HG02870 (cell line): ENCODE measurements at regions not wholly inside any gene's neighbourhood (a gene's known extent, or its start where the extent isn't known, plus 50 kb on each side); places are given as distances from the start of the nearest gene placed in this dataset.
"Not testable (repeated sequence)": the region's sequence is repeated elsewhere in the genome, so short reads cannot be mapped to it uniquely, and the experiment has no call there.

Experiments
- ATAC-seq: cut with Tn5 transposase; IDR thresholded peaks from one replicate; pipeline ENCODE4 v1.9.1; 2021; ENCODE audit warnings: mild to moderate bottlenecking, moderate library complexity; ENCODE audit not compliant: unreplicated experiment

GRCh38 chr9:24351258-24351657 lies 194.4 kb downstream of the IZUMO3 start:
- no peak for ATAC-seq

GRCh38 chr9:24342457-24342856 lies 203.2 kb downstream of the IZUMO3 start:
- ATAC-seq, result no peak

- no peak for ATAC-seq
Measured at GRCh38 chr9:24333629-24334028, 212.1 kb downstream of the IZUMO3 start.

GRCh38 chr9:24298912-24299311 lies 246.8 kb downstream of the IZUMO3 start:
- no peak for ATAC-seq

GRCh38 chr9:24297931-24298330 lies 247.8 kb downstream of the IZUMO3 start:
- ATAC-seq, result no peak

- ATAC-seq, result no peak
Measured at GRCh38 chr9:24296124-24296523, 249.6 kb downstream of the IZUMO3 start.

- ATAC-seq, result no peak
Measured at GRCh38 chr9:24293386-24293785, 252.3 kb downstream of the IZUMO3 start.

- ATAC-seq, result no peak
Measured at GRCh38 chr9:24286761-24287160, 258.9 kb downstream of the IZUMO3 start.

- ATAC-seq, result no peak
Measured at GRCh38 chr9:24258626-24259025, 287.1 kb downstream of the IZUMO3 start.

- no peak for ATAC-seq
Measured at GRCh38 chr9:24257726-24258125, 288.0 kb downstream of the IZUMO3 start.

- no peak for ATAC-seq
Measured at GRCh38 chr9:24245988-24246387, 299.7 kb downstream of the IZUMO3 start.

- ATAC-seq, result no peak
Measured at GRCh38 chr9:24242576-24242975, 303.1 kb downstream of the IZUMO3 start.

GRCh38 chr9:24218656-24219055 lies 327.0 kb downstream of the IZUMO3 start:
- ATAC-seq, result no peak

GRCh38 chr9:24210641-24211040 lies 335.1 kb downstream of the IZUMO3 start:
- no peak for ATAC-seq

- no peak for ATAC-seq
Measured at GRCh38 chr9:24189986-24190385, 355.7 kb downstream of the IZUMO3 start.

GRCh38 chr9:24180572-24180971 lies 354.5 kb upstream of the ELAVL2 start:
- ATAC-seq, result not testable (repeated sequence)

- ATAC-seq, result no peak
Measured at GRCh38 chr9:24144796-24145195, 318.8 kb upstream of the ELAVL2 start.

- not testable (repeated sequence) for ATAC-seq
Measured at GRCh38 chr9:24135072-24135471, 309.0 kb upstream of the ELAVL2 start.

- no peak for ATAC-seq
Measured at GRCh38 chr9:24132244-24132643, 306.2 kb upstream of the ELAVL2 start.

GRCh38 chr9:24127519-24127918 lies 301.5 kb upstream of the ELAVL2 start:
- ATAC-seq, result no peak

GRCh38 chr9:24118190-24118589 lies 292.1 kb upstream of the ELAVL2 start:
- no peak for ATAC-seq

- no peak for ATAC-seq
Measured at GRCh38 chr9:24096756-24097155, 270.7 kb upstream of the ELAVL2 start.

GRCh38 chr9:24095246-24095645 lies 269.2 kb upstream of the ELAVL2 start:
- no peak for ATAC-seq

GRCh38 chr9:24090566-24090965 lies 264.5 kb upstream of the ELAVL2 start:
- no peak for ATAC-seq
